ENCODE measurements at regions not wholly inside any gene's neighbourhood (a gene's known extent, or its start where the extent isn't known, plus 50 kb on each side); places are given as distances from the start of the nearest gene placed in this dataset.

DNA sequence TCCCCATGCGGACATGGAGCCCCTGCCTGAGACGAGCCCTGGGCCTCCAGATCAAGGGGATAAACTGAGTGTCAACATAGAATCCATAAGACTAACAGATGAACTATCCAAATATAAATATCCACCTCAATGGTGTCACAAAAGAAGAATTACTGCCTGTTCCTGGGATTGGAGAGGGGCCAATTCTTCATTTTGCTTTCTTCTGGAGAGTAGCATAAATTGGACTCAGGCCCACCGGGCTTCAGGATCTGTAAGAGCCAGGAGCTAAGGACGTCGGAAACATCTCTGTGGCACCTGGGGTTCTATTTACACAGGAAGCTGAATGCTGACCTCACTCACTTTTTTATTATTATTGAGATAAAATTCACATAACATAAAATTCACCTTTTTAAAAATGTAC is 408.2 kb upstream of the CCDC196 start:
- DNase-seq = peak; percentile 83

DNA sequence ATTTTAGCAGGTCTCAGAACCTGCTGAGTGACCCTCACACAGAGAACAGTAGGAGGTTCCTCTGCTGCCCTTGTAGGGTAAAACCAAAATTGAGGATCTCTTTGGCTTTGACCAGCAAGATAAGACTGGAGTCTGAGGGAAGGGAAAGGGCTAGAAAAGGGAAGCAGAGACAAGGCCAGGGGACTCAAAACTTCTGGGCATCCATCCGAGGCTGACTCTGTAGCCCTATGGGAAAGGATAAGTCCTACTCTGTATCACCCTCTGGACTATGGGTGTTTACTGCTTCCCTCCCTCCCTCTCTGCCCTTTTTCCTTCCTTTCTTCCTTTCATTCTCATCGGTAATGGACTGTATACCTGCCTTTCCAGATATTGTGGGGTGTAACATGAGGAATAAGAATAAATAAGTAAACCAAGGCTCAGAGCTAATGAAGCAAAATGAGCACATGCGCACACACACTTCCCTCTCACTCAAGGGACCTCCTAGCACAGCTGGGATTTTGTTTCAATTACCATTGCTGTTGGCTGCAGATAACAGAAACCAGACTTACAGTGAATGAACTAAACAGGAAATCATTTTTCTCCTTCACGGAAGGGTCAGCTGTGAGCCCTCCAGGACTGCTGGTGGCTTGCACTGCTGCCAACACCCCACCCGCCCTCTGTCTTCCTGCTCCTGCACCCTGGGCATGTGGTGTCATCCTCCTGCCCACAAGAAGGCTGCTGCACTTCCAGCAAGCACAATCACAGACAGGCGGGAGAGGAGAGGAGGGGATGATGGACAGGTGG is 404.4 kb upstream of the CCDC196 start:
- peak; percentile 16 for DNase-seq

DNA sequence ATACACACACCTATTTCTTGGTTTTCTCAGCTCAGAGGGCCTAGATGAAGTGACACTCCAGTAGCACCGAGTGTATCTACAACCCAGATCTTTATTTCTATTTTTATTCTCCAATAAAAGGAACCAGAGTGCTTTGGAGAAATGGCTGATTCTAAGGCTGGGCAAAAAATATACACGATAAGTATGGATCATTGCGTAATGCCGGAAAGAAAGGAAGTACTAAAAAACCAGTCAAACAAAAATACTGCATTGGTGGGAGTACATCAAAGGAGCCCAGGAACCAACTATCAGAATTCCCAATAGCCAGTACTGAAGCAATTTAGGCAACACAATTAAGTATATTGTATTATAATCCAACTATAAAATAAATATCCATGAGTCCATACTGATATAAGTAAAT is 400.9 kb upstream of the CCDC196 start:
- DNase-seq = no peak

DNA sequence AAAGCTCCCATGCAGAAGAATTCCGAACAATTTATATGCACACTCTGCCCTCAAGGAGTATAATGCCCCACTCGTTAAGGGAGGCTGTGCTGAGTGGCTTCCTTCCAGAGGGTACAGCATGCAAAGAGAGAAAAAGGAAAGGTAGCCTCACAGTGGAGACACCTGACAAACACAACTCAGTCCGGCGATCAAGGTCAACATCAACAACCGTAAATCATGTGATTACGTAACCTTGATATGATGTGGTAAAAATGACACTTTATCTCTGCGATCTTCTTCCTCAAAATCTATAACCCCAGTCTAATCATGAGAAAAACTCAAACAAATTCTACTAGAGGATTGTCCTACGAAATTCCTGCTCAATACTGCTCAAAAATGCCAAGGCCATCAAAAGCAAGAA is 400.5 kb upstream of the CCDC196 start:
- no peak for DNase-seq

DNA sequence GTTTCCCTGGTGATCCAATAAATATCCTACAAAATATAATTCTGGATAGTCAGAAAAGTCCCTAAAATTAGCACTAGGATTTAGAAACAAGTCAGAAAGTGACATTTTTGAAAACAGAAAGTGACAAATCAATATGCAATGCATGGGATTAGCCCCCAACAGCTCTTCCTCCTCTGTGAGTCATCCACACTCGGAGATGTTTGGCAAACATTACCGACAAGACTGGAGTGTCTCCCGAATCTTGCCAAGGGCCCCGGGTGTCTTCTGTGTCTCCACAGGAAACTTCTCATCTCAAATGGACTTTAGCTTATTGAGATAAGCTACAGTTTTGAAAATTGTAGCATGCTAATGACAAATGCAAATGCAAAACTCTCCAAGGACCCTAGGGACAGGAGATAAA is 398.9 kb upstream of the CCDC196 start:
- DNase-seq = no peak

DNA sequence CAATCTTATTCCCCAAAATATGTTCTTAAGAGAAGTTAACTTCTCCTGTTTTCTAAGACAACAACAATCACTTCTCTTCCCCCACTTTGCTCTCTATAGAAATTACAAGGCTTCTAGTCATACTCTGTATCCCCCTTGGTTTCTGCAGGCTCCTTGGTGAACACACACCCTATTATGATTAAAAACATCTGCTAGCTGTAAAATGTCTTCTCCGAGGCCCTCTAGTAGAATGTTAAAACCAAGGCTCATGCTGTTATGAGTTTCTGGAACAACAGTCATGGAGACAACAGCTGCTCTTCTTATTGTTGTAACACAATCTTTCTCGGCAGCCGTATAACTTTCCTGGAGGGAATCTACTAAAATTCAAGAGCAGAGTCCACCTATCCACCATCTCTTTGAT is 397.5 kb upstream of the CCDC196 start:
- no peak for DNase-seq

DNA sequence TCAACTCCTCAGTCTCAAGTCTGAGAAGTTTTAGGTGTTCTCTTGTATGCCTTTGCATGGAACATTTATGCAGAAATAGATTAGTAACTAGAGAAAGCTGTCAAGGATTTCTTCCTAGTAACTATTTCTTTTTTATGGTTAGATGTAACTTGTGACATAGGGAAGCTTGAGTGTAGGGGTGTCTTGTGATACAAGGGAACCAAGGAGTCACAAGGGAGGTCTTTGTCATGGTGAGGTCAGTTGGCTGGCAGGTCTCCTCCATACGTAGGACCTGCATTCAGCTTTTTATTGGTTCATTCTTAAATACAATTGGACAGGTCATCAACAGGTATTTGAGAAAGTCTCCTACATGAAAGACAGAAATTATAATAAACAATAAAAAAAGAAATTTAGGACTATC is 394.0 kb upstream of the CCDC196 start:
- DNase-seq = no peak

DNA sequence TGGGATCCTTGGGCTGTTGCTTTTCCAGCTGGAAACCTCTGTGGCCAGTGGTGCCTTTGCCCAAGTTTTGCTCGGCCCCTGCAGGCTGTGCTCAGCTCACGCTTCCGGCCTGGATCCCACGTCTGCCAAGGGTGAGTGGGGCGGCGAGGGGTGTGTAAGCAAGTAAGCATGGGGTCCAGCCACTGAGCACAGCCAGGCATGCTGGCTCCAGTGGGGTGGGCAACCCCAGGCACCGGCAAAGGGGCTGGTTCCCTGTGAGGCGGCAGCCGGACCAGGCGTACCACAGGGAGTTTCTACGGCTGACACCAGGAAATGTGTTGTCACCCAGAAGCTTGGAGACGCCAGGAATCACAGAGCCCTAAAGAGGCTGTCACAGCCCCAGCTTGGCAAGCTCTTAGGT is 393.4 kb upstream of the CCDC196 start:
- no peak for DNase-seq

DNA sequence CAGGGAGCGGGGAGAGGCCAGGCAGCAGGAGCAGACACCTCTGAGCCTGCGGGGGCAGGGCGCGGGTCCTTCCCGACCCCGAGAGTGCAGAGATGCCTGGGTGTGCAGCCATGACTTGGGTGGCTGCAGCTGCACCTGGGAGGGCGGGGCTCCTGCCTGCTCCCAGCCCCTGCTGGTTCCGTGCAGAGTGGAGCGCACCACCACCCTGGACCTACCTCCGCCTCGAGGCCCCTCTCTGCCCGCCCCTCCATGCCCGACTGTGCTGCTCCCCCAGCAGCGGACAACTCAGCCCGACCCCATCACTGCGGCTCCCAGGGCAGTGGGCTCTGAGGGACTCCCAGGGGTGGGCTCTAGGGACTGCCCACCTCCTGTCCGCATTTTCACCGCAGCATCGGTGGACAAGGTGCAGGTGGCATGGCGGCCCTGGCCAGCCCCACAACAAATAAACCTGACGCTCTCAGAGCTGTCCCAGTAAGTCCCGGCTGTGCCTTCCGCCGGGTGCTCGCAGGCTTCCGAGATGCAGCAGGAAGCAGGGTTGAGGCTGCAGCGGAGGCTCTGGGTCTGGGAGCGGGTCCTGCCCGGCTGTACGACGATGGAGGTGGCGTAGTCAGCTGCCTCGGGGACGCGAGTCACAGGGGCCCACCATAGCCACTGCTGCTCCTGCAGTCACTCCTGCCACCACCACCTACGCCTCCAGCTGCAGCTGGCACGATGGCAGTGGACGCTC is 392.0 kb upstream of the CCDC196 start:
- DNase-seq = no peak

DNA sequence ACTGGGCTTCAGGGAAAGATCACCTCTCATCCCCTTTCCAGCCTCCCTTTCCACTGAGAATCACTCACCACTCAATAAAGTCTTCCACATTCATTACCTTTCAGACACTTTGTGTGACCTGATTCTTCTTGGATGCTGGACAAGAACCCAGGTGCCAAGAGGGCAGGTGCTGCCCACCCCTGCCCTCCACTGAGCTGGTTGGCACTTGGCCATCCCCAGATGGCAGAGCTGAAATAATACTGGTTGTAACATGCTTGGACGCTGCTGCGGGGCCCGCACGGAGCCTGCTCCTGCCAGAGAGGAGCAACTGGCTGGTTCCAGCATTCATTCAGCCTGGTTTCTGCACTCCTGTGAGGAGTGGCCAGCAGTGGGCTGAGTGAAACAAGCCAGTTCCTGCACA is 386.7 kb upstream of the CCDC196 start:
- DNase-seq = no peak

DNA sequence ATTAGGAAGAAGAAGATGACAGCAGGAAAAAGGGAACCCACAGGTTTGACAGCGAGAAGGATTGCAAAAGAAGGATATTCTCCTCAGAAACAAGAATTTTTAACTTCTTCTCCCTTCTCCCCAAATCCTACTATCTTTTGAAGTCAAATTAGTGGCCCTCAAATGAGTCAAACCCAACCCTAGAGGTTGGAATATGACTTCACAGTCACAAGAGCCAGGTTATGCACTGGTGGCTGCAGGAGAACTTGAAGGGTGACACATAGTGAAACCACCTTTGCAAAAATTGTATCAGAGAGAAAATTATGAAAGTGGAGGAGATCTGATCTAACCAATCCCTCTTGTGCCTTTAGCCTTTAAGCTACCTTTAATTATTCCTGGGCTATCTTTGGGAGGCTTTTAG is 386.2 kb upstream of the CCDC196 start:
- no peak for DNase-seq

DNA sequence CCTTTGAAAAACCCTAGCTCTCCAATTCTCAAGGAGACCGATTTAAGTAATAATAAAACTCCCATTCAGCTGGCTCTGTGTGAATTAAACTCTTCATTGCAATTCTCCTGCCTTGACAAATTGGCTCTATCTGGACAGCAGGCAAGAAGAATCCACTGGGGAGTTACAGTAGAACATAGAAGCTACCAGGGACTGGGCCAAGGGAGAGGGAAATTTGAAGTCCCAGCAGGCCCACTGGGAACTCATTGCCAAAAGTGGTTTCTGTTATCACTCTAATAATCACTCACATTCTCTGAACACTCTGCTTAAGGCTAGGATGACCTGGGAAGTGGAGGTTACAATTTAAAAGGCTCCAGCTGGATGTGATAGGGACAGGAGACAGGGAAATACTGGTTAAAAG is 384.5 kb upstream of the CCDC196 start:
- DNase-seq = no peak

DNA sequence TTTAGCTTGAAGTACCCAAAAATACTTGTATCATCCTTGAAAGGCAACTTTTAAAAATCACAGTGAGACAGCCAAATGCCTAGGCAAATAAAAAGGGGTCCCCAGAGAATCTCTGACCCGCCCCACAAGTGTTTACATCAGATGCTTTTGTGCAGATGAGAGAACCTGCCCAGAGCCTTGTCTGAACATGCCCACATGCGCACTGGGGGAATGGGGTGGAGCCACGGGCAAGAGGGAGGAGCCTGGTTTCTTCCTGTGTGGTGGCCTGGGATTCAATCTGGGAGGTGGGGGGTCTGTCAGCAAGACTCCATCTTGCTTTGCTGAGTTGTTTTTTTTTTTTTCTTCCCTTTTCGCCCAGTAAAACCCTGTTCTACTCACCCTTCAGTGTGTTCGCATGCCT is 381.7 kb upstream of the CCDC196 start:
- peak; percentile 48 for DNase-seq

DNA sequence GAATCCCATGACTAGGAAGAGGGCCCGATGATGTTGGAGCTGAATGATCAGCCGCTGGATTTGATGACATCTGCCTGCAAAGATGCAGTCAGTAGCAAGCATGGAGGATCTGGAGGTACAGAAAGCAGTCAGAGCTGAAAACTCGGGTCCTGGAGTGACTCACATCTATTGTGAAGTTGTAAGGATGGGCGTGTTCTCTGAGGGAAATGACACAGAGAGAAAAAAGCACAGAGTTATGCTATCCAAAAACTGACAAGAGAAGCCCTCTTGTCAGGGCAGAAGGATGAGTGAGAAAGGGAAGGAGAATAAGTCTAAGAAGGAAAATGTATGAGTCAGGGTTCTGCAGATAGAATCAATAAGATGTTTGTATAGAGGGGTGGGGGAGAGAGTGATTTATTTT is 380.4 kb upstream of the CCDC196 start:
- no peak for DNase-seq

DNA sequence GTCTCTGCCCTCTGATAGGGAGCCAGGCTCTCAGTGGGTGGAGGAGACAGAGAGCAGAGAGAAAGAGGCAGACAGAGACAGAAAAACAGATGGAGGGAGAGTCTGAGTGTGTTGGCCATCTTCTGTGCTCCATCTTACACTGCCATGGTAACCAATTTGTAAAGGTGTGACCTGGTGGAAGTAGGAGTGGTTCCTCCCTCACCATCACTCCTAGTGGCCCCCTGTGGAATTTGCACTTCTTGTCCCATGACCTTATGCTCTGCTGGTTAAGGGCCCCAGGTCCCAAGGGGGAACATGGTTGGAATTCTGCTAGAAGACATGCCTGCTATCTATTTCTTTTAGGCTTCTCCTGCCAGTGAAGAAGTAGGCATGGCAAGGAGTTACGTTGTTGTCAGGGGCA is 376.7 kb upstream of the CCDC196 start:
- no peak for DNase-seq

DNA sequence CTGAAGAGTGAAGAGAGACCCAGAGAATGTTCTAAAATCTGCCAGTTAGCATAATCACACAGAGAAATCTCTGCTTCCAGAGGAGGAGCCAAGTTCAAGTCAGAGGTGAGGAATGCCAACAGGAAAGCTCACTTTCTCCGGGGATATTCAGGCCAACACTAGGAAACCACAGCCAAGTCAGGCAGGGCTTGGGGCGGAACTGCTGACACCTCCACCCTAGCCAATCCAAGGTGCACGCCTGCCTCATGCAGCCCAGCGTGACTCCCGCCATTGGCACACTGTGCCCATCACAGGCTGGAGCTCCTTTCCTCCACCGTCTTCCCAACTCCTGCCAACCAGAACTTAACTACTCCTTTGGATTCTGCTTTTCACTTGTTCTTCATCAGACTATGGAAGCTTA is 374.3 kb upstream of the CCDC196 start:
- DNase-seq = no peak

DNA sequence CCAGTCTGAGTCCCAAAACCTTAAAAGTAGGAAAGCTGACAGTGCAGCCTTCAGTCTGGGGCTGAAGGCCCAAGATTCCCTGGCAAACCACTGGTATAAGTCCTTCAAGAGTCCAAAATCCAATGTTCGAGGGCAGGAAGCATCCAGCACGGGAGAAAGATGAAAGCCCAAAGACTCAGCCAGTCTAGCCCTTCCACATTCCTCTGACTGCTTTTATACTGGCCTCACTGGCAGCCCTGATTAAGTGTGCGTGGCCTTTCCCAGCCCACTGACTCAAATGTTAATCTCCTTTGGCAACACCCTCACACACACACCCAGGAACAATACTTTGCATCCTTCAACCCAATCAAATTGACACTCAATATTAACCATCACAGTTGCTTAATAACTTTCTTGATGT is 372.1 kb upstream of the CCDC196 start:
- no peak for DNase-seq

DNA sequence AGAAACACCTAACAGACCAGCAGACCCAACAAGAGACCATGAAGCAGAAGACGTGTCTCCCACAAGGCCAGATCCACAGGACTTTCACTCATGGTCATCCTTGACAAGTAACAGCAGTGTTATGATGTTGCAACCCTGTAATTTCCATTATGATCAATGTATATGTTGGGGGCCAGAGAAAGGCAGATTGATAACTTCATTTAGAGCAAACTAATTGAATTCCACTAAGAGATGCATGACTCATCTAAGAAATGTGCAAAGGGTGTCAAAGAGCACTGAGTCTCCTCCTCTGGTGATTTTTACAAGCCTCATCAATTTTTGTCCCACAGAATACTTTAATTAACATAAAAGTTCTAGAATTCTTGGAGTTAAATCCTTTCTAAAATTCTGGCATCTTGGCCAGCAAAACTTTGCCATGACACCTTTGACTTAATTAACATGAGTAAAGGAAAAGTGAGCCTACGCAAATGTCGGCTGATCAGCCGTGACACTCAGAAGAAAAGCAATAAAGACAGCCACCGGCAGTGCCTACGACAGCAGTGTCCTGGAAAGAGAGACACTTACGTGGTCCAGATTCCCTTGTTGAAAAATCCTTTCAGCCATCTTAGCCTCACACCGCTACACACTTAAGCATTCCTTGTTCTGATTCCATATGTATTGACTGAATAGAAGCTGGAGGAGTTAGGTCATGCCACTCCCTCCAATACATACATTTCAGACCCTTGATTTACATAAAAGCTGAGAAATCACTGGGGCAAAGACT is 370.2 kb upstream of the CCDC196 start:
- DNase-seq = no peak

DNA sequence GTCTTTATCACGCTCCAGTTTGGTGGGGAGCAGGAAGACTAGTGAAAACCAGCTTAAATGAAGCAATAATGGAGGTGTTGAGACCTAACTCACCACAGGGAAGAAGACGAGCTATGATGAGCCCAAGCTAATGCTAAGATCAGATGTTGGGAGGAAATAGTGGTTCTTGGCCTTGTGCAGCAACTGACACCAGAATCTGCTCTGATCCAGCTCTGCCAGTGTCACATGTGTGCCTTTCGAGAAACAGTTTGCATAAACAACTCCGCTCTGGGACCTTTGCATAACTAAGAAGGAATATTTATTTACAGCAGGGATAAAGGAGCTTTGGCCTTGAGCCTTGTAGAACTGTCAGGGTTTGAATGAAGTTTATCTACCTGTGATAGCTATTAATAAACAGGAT is 369.4 kb upstream of the CCDC196 start:
- no peak for DNase-seq

DNA sequence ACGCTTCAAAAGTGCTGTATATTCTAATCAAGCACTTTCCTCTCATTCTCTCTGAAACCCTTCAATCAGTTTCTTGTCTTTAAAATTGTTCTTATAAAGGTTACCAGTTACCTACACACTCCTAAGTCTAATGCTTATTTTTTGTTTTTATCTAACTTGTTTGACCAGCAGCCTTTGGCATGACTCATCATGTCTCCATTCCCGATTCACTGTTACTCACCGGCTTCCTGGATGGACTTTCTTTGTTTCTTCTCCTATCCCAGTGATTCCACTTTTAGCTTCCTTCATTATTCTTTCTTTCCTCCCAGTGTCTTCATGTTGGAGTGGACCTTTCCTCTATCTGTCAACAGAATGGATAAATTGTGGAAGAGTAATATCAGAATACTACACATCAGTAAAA is 368.6 kb upstream of the CCDC196 start:
- no peak for DNase-seq

DNA sequence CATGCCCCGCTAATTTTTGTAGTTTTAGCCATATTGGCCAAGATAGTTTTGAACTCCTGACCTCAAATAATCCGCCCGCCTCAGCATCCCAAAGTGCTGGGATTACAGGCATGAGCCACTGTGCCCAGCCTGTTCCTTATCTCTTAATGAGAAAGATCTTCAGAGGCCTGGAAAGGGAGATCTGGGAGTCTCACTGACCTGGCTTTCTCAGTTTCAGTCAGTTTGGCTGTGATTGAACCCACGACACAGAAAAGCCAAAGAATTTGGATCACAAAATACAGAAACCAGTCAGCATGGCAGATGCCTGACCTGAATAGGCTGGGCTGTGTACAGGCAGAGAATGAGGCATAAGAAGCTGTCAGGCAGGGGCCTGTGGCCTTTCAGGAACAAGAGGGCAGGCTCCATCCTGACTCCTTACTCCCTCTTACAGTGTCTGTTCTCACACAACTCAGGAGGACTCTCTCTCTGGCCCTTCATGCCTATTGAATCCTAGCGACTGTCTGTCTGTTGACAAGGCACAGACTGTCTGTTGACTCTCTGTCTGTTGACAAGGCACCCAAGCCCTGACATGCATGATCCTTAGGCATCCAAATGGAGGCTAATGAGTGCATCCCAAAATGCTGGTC is 366.5 kb upstream of the CCDC196 start:
- no peak for DNase-seq

DNA sequence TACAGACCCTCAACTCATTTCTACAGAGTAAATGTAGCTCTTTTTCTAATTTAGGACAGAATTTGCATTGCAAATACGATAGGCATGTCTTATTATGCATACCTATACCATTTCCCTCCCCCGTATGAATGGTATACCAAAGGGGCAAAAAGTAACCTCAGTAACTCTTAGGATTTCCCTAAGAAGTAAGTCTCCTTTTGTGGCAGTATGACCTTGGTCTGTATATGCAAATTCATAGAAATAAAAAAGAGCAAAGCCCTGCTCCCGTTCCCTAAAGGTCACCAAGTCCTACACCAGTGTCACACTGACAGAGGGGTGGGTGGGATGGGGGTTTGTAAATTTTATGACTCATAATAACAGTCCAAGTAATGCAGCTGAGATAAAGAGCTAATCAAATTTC is 365.8 kb upstream of the CCDC196 start:
- no peak for DNase-seq

DNA sequence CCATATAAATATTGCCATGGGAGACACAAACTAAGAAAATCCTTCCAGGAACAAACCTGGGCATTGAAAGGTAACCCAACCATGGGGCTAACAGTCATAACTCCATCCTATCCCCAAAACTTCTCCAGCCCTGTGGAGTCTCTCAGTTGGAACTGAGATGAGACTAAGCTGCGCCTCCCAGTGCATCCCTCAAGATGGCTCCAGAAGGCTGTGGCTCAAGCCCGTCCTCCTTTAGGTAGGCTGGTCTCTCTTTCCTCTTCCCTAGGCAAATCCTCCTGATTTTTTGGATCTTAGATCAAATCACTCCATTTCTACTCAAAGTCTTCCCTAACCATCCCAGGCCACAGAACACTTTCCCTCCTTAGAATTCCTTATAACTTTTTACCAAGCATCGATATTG is 364.3 kb upstream of the CCDC196 start:
- DNase-seq = no peak

DNA sequence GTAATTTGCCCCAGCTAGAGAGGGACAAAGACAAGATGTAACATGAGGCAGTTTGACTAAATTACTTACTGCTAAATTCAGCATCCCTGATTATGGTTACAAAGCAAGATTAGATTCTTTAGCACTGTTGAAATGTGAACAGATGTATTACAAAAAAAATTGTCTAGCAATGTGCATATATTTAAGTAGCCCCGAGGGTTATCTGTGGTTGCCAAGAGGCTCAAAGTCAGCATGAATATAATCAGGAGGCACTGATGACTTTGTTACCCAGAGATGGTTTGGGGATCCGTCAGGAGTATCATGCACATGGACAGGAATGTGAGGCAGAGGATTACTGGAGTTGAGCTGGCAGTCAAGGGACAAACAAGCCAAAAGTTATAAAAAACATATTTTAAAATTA is 356.9 kb upstream of the CCDC196 start:
- DNase-seq = no peak

Measured in NCI-H69 (cell line).